ENCODE measurements at regions not wholly inside any gene's neighbourhood (a gene's known extent, or its start where the extent isn't known, plus 50 kb on each side); places are given as distances from the start of the nearest gene placed in this dataset.
"Not testable (repeated sequence)": the region's sequence is repeated elsewhere in the genome, so short reads cannot be mapped to it uniquely, and the experiment has no call there.

- TF ChIP-seq CTCF (IDR thresholded peaks at IDR 0.05; ENCODE audit: insufficient read depth, low read length, poor library complexity, severe bottlenecking); EZH2phosphoT487 (conservative IDR thresholded peaks at IDR 0.05; ENCODE audit: low read length): not testable (repeated sequence)
Measured at GRCh38 chr22:46034480-46034879, 57.5 kb upstream of the WNT7B start.

All from SU-DHL-6 (cell line).